ENCODE measurements at regions not wholly inside any gene's neighbourhood (a gene's known extent, or its start where the extent isn't known, plus 50 kb on each side); places are given as distances from the start of the nearest gene placed in this dataset.

GRCh38 chr18:22509423-22509822 lies 91.7 kb upstream of the CTAGE1 start:
- Histone ChIP-seq H3K9me3 (no peaks in the 10 kb centered on the region), H3K27me3 (replicated peaks; ENCODE audit: insufficient read depth) (no peaks in the 10 kb centered on the region), H3K4me1 (replicated peaks) (no peaks in the 10 kb centered on the region), H3K36me3 (no peaks in the 10 kb centered on the region), H3K4me3 (no peak overlapping the region), H3K27ac (no peak overlapping the region)
- no peak for DNase-seq (ENCODE audit: low spot score)
- intact Hi-C loops (cut with DNase I) = no loop called here
- TF ChIP-seq POLR2AphosphoS5 (IDR thresholded peaks at IDR 0.05) (no peak), POLR2A (IDR thresholded peaks at IDR 0.05) (no peak)
- TF ChIP-seq, protein P1, sequence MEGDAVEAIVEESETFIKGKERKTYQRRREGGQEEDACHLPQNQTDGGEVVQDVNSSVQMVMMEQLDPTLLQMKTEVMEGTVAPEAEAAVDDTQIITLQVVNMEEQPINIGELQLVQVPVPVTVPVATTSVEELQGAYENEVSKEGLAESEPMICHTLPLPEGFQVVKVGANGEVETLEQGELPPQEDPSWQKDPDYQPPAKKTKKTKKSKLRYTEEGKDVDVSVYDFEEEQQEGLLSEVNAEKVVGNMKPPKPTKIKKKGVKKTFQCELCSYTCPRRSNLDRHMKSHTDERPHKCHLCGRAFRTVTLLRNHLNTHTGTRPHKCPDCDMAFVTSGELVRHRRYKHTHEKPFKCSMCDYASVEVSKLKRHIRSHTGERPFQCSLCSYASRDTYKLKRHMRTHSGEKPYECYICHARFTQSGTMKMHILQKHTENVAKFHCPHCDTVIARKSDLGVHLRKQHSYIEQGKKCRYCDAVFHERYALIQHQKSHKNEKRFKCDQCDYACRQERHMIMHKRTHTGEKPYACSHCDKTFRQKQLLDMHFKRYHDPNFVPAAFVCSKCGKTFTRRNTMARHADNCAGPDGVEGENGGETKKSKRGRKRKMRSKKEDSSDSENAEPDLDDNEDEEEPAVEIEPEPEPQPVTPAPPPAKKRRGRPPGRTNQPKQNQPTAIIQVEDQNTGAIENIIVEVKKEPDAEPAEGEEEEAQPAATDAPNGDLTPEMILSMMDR (IDR thresholded peaks at IDR 0.05) = no peak
- WGBS = 0% methylated on average over 1 of the region's 1 CpG

- Histone ChIP-seq H3K4me3 (no peak overlapping the region), H3K27ac (no peak overlapping the region), H3K36me3 (no peaks in the 10 kb centered on the region), H3K27me3 (replicated peaks; ENCODE audit: insufficient read depth) (no peaks in the 10 kb centered on the region), H3K9me3 (no peaks in the 10 kb centered on the region), H3K4me1 (replicated peaks) (no peaks in the 10 kb centered on the region)
- DNase-seq (ENCODE audit: low spot score) = no peak
- TF ChIP-seq, protein P1 (IDR thresholded peaks at IDR 0.05) = no peak
- TF ChIP-seq POLR2A (IDR thresholded peaks at IDR 0.05) (no peak), POLR2AphosphoS5 (IDR thresholded peaks at IDR 0.05) (no peak)
- 84% methylated on average over 1 of the region's 1 CpG for WGBS
- intact Hi-C loops (cut with DNase I) = no loop called here
Observed at GRCh38 chr18:22510697-22511096, 93.0 kb upstream of the CTAGE1 start.

DNA sequence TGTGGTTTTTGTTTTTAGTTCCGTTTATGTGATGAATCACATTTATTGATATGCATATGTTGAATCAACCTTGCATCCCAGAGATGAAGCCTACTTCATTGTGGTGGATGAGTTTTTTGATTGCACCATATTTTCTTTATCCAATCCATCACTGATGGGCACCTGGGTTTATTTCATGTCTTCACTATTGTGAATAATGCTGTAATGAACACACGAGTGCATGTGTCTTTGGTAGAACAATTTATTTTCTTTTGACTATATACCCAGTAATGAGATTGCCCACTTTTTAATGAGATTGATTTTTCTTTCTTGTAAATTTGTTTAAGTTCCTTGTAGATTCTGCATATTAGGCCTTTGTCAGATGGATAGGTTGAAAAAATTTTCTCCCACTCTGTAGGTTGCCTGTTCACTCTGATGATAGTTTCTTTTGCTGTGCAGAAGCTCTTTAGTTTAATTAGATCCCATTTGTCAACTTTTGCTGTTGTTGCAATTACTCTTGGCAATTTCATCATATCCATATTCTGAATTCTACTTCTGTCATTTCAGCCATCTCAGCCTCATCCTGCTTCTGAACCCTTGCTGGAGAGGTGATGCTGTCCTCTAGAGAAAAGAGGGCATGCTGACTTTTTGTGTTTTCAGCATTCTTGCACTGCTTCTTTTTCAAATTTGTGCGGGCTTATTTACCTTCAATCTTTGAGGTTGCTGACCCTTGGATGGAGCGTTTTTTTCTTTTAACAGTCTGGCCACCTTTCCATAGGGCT lies 96.2 kb upstream of the CTAGE1 start:
- H3K36me3 ChIP-seq = no peaks in the 10 kb centered on the region
- DNase-seq (ENCODE audit: low spot score) = no peak
- H3K4me3 ChIP-seq = no peak overlapping the region
- no peaks in the 10 kb centered on the region for H3K27me3 ChIP-seq (replicated peaks; ENCODE audit: insufficient read depth)
- no peak for TF ChIP-seq POLR2A (IDR thresholded peaks at IDR 0.05)
- TF ChIP-seq POLR2AphosphoS5 (IDR thresholded peaks at IDR 0.05) = no peak
- TF ChIP-seq, protein P1 (IDR thresholded peaks at IDR 0.05) = no peak
- no peak overlapping the region for H3K27ac ChIP-seq
- intact Hi-C loops (cut with DNase I) = no loop called here
- no peaks in the 10 kb centered on the region for H3K9me3 ChIP-seq
- H3K4me1 ChIP-seq (replicated peaks) = no peaks in the 10 kb centered on the region
- 95% methylated on average over 4 of the region's 4 CpGs for WGBS

DNA sequence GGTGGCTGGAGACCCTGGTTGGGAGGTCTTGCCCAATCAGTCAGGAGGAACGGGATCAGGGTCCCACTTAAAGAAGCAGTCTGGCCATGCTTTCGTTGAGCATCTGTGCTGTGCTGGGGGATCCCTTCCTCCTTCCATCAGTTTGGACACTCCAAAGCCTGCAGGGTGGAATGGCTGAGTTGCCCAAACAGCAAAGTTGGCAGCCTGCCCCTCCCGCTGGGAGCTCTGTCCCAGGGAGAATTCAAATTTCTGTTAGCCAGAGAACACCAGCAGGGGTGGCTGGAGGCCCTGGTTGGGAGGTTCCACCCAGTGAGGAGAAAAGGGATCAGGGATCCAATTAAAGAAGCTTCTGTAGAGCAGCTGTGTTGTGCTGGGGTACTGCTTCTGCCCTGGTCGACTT lies 96.9 kb upstream of the CTAGE1 start:
- Histone ChIP-seq H3K36me3 (no peaks in the 10 kb centered on the region), H3K27me3 (replicated peaks; ENCODE audit: insufficient read depth) (no peaks in the 10 kb centered on the region), H3K4me3 (no peak overlapping the region), H3K9me3 (no peaks in the 10 kb centered on the region), H3K4me1 (replicated peaks) (no peaks in the 10 kb centered on the region), H3K27ac (no peak overlapping the region)
- intact Hi-C loops (cut with DNase I) = no loop called here
- WGBS = 99% methylated on average over 4 of the region's 4 CpGs
- no peak for DNase-seq (ENCODE audit: low spot score)
- TF ChIP-seq POLR2AphosphoS5 (IDR thresholded peaks at IDR 0.05) = no peak

DNA sequence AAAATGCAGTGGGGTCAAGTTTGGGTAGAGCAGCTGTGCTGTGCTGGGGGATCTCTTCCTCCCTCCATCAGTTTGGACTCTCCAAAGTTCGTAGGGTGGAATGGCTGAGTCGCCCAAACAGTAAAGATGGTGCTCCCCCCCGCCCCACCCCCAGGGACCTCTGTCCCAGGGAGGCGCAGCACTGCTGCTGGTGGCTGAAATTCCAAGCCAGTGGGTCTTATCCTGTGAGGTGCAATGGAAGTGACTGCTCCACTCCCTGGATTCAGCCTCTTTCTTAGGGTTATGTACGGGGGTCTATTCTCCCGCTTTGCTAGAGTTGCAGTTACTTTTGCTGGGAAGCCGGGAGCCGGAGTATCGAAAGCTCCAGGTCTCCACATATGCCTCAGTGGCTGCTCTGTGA lies 97.5 kb upstream of the CTAGE1 start:
- Histone ChIP-seq H3K4me1 (replicated peaks) (no peaks in the 10 kb centered on the region), H3K9me3 (no peaks in the 10 kb centered on the region), H3K4me3 (no peak overlapping the region), H3K36me3 (no peaks in the 10 kb centered on the region), H3K27me3 (replicated peaks; ENCODE audit: insufficient read depth) (no peaks in the 10 kb centered on the region), H3K27ac (no peak overlapping the region)
- 91% methylated on average over 8 of the region's 9 CpGs for WGBS
- intact Hi-C loops (cut with DNase I) = no loop called here
- no peak for DNase-seq (ENCODE audit: low spot score)
- TF ChIP-seq POLR2AphosphoS5 (IDR thresholded peaks at IDR 0.05) (no peak), POLR2A (IDR thresholded peaks at IDR 0.05) (no peak)
- TF ChIP-seq, protein P1 (IDR thresholded peaks at IDR 0.05) = no peak

All from prostate gland (tissue), 2 donors.